MM.1S (cell line): ENCODE measurements at regions not wholly inside any gene's neighbourhood (a gene's known extent, or its start where the extent isn't known, plus 50 kb on each side); places are given as distances from the start of the nearest gene placed in this dataset.

ENCODE experiments used
- DNase-seq: peaks from one replicate; pipeline ENCODE4 v3.0.0-alpha.2; 2015
- H2AFZ ChIP-seq: fragments of 300-600 bp; sonication (generic); 2 replicates; pipeline ENCODE4 v1.6.0; 2016; ENCODE audit warnings: antibody characterized with exemption, low read length
- H3F3A ChIP-seq: fragments of 300-600 bp; sonication (generic); 2 replicates; pipeline ENCODE4 v1.6.1; 2016; ENCODE audit warnings: mild to moderate bottlenecking, antibody characterized with exemption, low read length, moderate library complexity, mixed read lengths; ENCODE audit not compliant: insufficient read depth
- H3K27ac ChIP-seq: fragments of 300-600 bp; sonication (generic); 2 replicates; pipeline ENCODE4 v1.5.1; 2016; ENCODE audit warnings: mild to moderate bottlenecking, low read length
- H3K27me3 ChIP-seq: fragments of 300-600 bp; sonication (generic); replicated peaks from 2 replicates; pipeline ENCODE4 v1.6.0; 2016; ENCODE audit warnings: low read length; ENCODE audit not compliant: insufficient read depth
- H3K36me3 ChIP-seq: fragments of 300-600 bp; sonication (generic); replicated peaks from 2 replicates; pipeline ENCODE4 v1.6.1; 2016; ENCODE audit warnings: mild to moderate bottlenecking, low read length, mixed read lengths; ENCODE audit not compliant: insufficient read depth
- H3K4me1 ChIP-seq: fragments of 300-600 bp; sonication (generic); 2 replicates; pipeline ENCODE4 v1.6.1; 2016; ENCODE audit warnings: low read length, mixed read lengths
- H3K4me2 ChIP-seq: fragments of 300-600 bp; sonication (generic); 2 replicates; pipeline ENCODE4 v1.6.0; 2016; ENCODE audit warnings: low read depth, low read length
- H3K4me3 ChIP-seq: fragments of 300-600 bp; sonication (generic); 2 replicates; pipeline ENCODE4 v1.5.1; 2016; ENCODE audit warnings: low read length, mixed read lengths
- H3K79me2 ChIP-seq: fragments of 300-600 bp; sonication (generic); 2 replicates; pipeline ENCODE4 v1.6.1; 2016; ENCODE audit warnings: mixed run types, low read length, mixed read lengths
- H3K9ac ChIP-seq: fragments of 300-600 bp; sonication (generic); 2 replicates; pipeline ENCODE4 v1.6.1; 2016; ENCODE audit warnings: low read length, mixed read lengths
- H3K9me2 ChIP-seq: fragments of 300-600 bp; sonication (generic); replicated peaks from 2 replicates; pipeline ENCODE4 v1.6.1; 2016; ENCODE audit warnings: mild to moderate bottlenecking, low read length, mixed read lengths; ENCODE audit not compliant: insufficient read depth
- H3K9me3 ChIP-seq: fragments of 300-600 bp; sonication (generic); replicated peaks from 2 replicates; pipeline ENCODE4 v1.6.1; 2016; ENCODE audit warnings: mild to moderate bottlenecking, low read length, mixed read lengths; ENCODE audit not compliant: insufficient read depth
- H4K20me1 ChIP-seq: fragments of 300-600 bp; sonication (generic); 2 replicates; pipeline ENCODE4 v1.6.1; 2016; ENCODE audit warnings: mild to moderate bottlenecking, low read length, moderate library complexity, mixed read lengths; ENCODE audit not compliant: insufficient read depth
- CTCF ChIP-seq: fragments of 300-600 bp; sonication (generic); IDR thresholded peaks from 2 replicates; pipeline ENCODE4 v1.5.1; 2016; ENCODE audit warnings: antibody characterized with exemption, low read length, mixed read lengths
- EZH2 ChIP-seq: fragments of 300-600 bp; sonication (generic); optimal IDR thresholded peaks from 2 replicates; pipeline ENCODE3; 2017; ENCODE audit warnings: low read depth, mild to moderate bottlenecking, antibody characterized with exemption, low read length, mixed read lengths
- EZH2phosphoT487 ChIP-seq: fragments of 300-600 bp; sonication (generic); IDR thresholded peaks from 2 replicates; pipeline ENCODE4 v1.6.1; 2018; ENCODE audit warnings: antibody characterized with exemption, low read length

DNA sequence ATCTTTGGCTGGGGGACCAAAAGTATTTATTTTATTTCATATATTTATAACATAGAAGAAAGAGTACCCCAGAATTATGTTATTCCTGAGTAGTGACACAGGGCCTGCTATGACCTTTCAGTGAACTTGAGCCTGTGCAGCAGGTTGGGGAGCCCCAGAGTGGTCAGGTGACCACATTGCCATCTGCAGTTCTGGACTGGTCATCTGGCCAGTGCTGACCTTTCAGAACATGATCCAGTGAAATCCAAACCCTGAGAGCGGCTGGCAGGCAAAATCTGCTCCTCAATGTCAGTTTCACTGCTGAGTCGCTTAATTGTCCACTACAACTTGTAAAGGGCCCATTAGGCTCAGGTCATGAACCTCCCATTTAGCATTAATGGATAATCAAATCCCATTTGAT is 336.7 kb upstream of the KCNH7 start:
- Histone ChIP-seq H3K79me2 (no peaks in the 10 kb centered on the region), H3K4me1 (no peaks in the 10 kb centered on the region), H3K27me3 (no peaks in the 10 kb centered on the region), H4K20me1 (no peaks in the 10 kb centered on the region), H3K4me2 (no peak overlapping the region), H3F3A (no peaks in the 10 kb centered on the region), H3K27ac (no peak overlapping the region), H3K9ac (no peak overlapping the region), H2AFZ (no peak overlapping the region), H3K36me3 (no peaks in the 10 kb centered on the region), H3K9me3 (no peaks in the 10 kb centered on the region), H3K4me3 (no peak overlapping the region), H3K9me2 (no peaks in the 10 kb centered on the region)
- TF ChIP-seq CTCF: no peak
- TF ChIP-seq EZH2: no peak
- TF ChIP-seq EZH2phosphoT487: no peak
- DNase-seq: no peak

- no peaks in the 10 kb centered on the region for H3K9me3 ChIP-seq
- no peak overlapping the region for H2AFZ ChIP-seq
- H3K79me2 ChIP-seq: no peaks in the 10 kb centered on the region
- H3K27me3 ChIP-seq: no peaks in the 10 kb centered on the region
- H3K9me2 ChIP-seq: no peaks in the 10 kb centered on the region
- H4K20me1 ChIP-seq: no peaks in the 10 kb centered on the region
- no peaks in the 10 kb centered on the region for H3K36me3 ChIP-seq
- H3K4me1 ChIP-seq: no peaks in the 10 kb centered on the region
- TF ChIP-seq CTCF (no peak), EZH2phosphoT487 (no peak), EZH2 (no peak)
- no peaks in the 10 kb centered on the region for H3F3A ChIP-seq
- H3K27ac ChIP-seq: no peak overlapping the region
- no peak for DNase-seq
- H3K4me2 ChIP-seq: no peak overlapping the region
- H3K9ac ChIP-seq: no peak overlapping the region
- H3K4me3 ChIP-seq: no peak overlapping the region
Observed at GRCh38 chr2:163173591-163173990, 335.0 kb upstream of the KCNH7 start.

GRCh38 chr2:163171786-163172530 is 333.4 kb upstream of the KCNH7 start:
- H3K36me3 ChIP-seq: no peaks in the 10 kb centered on the region
- no peaks in the 10 kb centered on the region for H3F3A ChIP-seq
- H3K4me1 ChIP-seq: no peaks in the 10 kb centered on the region
- no peaks in the 10 kb centered on the region for H3K27me3 ChIP-seq
- H3K4me3 ChIP-seq: no peak overlapping the region
- TF ChIP-seq CTCF (no peak), EZH2 (no peak), EZH2phosphoT487 (no peak)
- H3K27ac ChIP-seq: no peak overlapping the region
- no peak overlapping the region for H3K9ac ChIP-seq
- H2AFZ ChIP-seq: no peak overlapping the region
- H3K9me3 ChIP-seq: no peaks in the 10 kb centered on the region
- DNase-seq: no peak
- H4K20me1 ChIP-seq: no peaks in the 10 kb centered on the region
- H3K79me2 ChIP-seq: no peaks in the 10 kb centered on the region
- no peak overlapping the region for H3K4me2 ChIP-seq
- H3K9me2 ChIP-seq: no peaks in the 10 kb centered on the region
